Epithelial cell of proximal tubule (primary cell): ENCODE measurements at regions not wholly inside any gene's neighbourhood (a gene's known extent, or its start where the extent isn't known, plus 50 kb on each side); places are given as distances from the start of the nearest gene placed in this dataset.

Experiments
- DNase-seq: peaks from one replicate; pipeline ENCODE4 v3.0.0-alpha.2; 2011; ENCODE audit warnings: low read depth
- H3K4me3 ChIP-seq: 2 replicates; pipeline ENCODE4 v1.5.1; 2011; ENCODE audit warnings: low read depth, mild to moderate bottlenecking, low read length
- TF ChIP-seq, protein P1 (sequence below): conservative IDR thresholded peaks from 2 replicates; pipeline ENCODE4 v1.5.1; 2012; ENCODE audit warnings: low read depth, mild to moderate bottlenecking, low read length

DNA sequence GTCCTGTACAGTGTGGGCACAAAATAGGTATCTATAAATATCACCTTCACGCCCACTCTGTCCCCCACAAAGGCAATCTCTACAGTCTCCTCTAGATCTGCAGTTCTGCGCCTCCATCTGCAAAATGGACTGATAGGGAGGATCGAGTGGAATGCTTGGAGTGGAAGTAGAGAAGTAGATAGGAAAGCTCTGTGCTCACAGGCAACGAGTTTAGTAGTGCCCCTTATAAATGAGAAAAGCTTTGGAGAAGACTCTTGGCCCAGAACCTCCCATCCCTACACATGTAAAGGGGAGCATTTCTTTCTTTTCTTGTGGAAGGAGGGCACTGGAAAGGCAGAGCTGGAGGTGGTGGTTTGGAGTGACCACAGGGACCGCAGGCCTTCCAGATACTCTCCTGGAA, 88.5 kb downstream of the ZNF621 start:
- no peak for DNase-seq
- no peak overlapping the region for H3K4me3 ChIP-seq
- TF ChIP-seq, protein P1, sequence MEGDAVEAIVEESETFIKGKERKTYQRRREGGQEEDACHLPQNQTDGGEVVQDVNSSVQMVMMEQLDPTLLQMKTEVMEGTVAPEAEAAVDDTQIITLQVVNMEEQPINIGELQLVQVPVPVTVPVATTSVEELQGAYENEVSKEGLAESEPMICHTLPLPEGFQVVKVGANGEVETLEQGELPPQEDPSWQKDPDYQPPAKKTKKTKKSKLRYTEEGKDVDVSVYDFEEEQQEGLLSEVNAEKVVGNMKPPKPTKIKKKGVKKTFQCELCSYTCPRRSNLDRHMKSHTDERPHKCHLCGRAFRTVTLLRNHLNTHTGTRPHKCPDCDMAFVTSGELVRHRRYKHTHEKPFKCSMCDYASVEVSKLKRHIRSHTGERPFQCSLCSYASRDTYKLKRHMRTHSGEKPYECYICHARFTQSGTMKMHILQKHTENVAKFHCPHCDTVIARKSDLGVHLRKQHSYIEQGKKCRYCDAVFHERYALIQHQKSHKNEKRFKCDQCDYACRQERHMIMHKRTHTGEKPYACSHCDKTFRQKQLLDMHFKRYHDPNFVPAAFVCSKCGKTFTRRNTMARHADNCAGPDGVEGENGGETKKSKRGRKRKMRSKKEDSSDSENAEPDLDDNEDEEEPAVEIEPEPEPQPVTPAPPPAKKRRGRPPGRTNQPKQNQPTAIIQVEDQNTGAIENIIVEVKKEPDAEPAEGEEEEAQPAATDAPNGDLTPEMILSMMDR: no peak

DNA sequence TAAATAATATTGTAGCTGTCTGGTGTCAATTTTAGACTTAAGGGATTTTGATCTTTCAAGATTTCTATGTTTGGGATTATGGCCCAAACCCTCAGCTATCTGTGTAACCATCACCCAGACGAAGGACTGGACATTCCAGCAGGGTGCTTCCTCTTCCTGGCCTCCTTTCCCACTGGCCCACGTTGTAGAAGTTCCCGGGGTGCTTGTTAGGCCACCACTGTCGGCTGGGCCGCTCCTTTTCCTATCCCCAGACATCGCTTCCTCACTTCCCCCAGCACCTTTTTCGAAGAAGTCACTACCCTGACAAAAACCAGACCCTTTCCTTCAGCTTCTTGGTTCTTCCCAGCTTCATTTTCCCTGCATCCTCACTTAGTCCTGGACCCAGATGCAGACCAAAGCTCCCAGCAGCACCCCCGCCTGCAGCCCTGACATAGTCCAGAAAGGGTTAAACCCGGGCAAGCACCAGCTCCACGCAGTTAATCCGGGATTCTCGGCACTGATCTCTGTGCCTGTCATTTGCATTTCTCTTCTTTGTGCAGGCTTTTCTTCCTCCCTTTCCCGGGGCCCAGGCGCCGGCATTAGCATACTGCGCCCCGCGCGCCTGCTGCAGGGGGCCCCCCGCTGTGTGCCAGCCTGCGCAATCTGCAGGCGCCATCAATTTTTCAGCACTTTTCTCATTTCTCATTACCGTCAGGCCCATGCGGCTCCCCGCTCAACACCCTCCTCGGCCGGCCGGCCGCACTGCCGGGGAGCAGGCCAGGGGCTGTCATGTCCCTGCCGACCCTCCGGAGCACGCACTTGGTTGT, 90.6 kb downstream of the ZNF621 start:
- DNase-seq: no peak
- H3K4me3 ChIP-seq: peak overlapping the region; percentile 40
- TF ChIP-seq, protein P1: no peak

DNA sequence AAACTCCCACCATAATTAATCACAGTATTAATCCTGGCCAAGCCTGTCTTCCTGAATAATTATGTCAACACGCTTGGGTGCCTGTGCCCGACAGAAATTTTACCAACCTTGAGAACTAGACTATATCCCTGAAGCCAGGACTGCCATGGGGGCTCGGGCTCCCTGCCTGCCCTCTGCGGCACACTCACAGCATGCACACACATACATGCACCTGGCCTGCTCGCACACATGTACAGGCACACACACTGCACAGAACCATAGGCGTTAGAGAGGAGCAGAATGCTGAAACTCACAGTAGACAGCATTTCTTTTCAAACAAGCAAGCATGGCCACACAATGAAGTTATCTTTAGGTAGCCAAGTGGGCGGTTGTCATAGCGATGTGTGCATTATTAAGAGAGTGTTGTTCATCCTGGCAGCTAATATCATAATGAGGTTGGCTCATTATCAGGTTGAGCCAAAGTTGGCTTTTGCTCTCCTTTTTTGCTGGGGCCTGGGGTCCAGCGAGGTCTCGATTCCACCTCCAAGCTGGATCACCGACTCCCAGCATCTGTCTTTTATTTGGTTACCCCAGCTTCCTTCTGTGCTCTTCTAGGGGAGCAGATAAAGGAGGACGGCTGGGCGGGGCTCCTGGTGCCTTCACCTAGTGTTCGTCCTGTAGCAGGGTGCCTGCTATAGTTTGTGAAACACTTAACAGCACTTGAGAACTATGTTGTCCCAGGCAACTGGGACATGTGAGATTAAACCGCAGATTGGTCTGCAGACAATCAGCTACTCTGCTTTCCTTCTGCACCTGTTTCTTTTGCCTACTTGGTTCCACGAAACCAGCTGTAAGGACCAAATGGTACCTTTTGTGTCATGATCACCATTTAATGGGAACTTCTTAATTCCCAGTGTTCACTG, 91.4 kb downstream of the ZNF621 start:
- TF ChIP-seq, protein P1: no peak
- no peak for DNase-seq

DNA sequence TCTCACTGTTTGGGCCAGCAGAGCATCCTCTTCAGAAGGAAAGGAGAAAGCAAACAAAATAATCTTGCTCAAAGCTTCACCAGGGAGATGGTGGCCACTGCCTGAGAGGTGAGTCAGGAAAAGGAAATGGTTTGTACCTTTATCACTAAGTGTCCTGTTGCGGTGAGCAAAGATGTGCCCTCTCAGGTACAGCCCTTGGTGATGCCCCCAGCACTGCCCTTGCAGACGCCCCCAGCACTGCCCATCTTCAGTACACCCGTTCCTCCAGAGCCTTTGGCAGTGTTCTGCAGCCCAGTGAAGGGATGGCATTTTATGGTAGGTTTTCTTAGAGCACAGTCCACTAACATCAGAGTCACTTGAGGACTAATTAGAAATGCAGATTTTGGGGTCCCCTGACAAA, 92.3 kb downstream of the ZNF621 start:
- no peak overlapping the region for H3K4me3 ChIP-seq
- TF ChIP-seq, protein P1: no peak
- no peak for DNase-seq

More for the DNA sequence above, 91.4 kb downstream of the ZNF621 start:
- peak overlapping the region; percentile 40 for H3K4me3 ChIP-seq

DNA sequence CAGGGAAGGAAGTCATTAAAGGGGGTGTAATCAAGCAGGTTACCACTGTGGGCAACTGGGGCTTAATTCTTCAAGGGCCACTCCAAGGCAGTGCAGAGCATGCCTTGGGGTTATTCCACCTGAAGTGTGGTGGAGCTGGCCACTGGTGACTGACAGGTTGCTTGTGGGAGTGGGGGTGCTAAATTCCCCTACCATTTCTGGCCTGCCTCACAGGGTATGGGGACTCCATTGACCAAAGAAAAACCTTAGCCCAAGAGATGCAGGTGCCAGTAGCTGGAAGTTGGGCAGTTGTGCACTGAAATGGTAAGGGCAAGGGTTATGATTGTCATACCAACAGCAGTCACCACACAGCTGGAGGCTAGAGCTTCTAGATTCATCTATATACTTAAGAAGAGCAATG, 93.4 kb downstream of the ZNF621 start:
- H3K4me3 ChIP-seq: no peak overlapping the region
- no peak for DNase-seq
- TF ChIP-seq, protein P1: no peak

DNA sequence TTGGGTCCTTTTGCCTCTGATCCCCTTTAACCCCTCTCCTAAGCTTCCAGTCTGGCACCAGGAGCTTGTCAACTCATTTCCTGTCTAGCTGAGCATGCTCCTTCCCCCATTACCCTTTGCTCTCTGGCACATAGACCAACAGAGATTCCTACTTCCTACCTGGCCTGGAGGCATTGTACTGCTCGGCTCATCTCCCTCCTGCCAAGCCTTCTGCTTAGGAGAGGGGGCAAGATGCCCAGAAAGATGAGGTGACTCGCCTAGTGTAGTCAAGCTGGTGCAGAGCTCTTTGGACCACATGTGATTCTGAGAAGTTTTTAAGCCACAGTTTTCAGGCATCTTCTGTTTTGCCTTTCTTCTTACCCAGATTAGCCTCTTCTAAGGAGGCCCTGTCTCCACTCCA, 95.4 kb downstream of the ZNF621 start:
- DNase-seq: no peak
- no peak overlapping the region for H3K4me3 ChIP-seq
- TF ChIP-seq, protein P1: no peak
